ENCODE measurements at regions not wholly inside any gene's neighbourhood (a gene's known extent, or its start where the extent isn't known, plus 50 kb on each side); places are given as distances from the start of the nearest gene placed in this dataset.

GRCh38 chr3:21995079-21995607, 244.1 kb upstream of the ZNF385D start:
- Histone ChIP-seq H3K27me3 (no peaks in the 10 kb centered on the region), H3K27ac (no peak overlapping the region), H3K4me1 (no peaks in the 10 kb centered on the region), H3K4me3 (no peak overlapping the region), H3K36me3 (no peaks in the 10 kb centered on the region), H3K9me3 (no peaks in the 10 kb centered on the region)
- no peak for DNase-seq (ENCODE audit: low spot score in 2 of 2)
- 83% methylated on average over 1 of the region's 2 CpGs; no CpG with 5 or more reads in 1 of the 2 donors for WGBS, 2 donors
- no peak for TF ChIP-seq POLR2A (IDR thresholded peaks at IDR 0.05)
- no peak for TF ChIP-seq EP300 (IDR thresholded peaks at IDR 0.05)
- TF ChIP-seq, protein P1, sequence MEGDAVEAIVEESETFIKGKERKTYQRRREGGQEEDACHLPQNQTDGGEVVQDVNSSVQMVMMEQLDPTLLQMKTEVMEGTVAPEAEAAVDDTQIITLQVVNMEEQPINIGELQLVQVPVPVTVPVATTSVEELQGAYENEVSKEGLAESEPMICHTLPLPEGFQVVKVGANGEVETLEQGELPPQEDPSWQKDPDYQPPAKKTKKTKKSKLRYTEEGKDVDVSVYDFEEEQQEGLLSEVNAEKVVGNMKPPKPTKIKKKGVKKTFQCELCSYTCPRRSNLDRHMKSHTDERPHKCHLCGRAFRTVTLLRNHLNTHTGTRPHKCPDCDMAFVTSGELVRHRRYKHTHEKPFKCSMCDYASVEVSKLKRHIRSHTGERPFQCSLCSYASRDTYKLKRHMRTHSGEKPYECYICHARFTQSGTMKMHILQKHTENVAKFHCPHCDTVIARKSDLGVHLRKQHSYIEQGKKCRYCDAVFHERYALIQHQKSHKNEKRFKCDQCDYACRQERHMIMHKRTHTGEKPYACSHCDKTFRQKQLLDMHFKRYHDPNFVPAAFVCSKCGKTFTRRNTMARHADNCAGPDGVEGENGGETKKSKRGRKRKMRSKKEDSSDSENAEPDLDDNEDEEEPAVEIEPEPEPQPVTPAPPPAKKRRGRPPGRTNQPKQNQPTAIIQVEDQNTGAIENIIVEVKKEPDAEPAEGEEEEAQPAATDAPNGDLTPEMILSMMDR (IDR thresholded peaks at IDR 0.05) = no peak

DNA sequence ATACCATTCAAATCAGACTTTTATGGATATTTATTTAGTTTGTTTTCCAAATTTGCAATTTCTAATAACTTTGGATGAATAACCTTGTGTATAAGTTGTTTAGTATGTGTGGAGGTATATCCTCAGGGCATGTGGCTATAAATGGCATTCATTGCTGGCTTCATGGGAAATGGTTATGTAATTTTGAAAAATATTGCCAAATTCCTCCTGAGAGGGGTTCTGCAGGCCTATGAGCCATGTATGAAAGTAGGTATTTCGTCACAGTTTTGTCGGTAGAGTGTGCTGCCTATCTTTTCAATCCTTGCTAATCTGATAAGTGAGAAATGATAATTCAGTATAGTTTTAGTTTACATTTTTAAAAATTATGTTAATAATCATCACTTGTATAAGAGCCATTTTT, 256.4 kb upstream of the ZNF385D start:
- Histone ChIP-seq H3K27ac (no peak overlapping the region), H3K4me3 (no peak overlapping the region), H3K4me1 (no peaks in the 10 kb centered on the region), H3K27me3 (no peaks in the 10 kb centered on the region), H3K36me3 (no peaks in the 10 kb centered on the region), H3K9me3 (no peaks in the 10 kb centered on the region)
- DNase-seq (ENCODE audit: low spot score in 2 of 2) = no peak
- TF ChIP-seq POLR2A (IDR thresholded peaks at IDR 0.05) (no peak), EP300 (IDR thresholded peaks at IDR 0.05) (no peak)
- TF ChIP-seq, protein P1 (IDR thresholded peaks at IDR 0.05) = no peak
- 88 to 98% methylated on average over 2 of the region's 2 CpGs for WGBS, 2 donors

DNA sequence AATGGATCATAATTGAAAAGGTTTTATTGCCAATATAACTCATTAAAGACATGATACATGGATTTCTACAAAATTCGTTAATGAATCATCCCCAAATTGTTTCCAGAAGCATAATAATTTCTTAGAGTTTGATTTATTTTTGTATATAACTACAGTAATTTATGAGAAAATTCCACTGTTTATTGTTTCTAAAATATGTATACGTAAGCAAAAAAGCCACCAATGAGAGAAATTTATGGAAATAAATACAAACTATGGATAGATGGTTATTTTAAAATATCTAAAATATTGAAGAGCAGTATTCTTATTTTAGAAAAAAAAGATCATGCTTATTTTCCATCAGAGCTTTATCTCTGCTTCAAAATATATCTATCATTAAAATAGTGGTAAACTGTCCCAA, 260.0 kb upstream of the ZNF385D start:
- H3K36me3 ChIP-seq = no peaks in the 10 kb centered on the region
- no peaks in the 10 kb centered on the region for H3K9me3 ChIP-seq
- H3K4me3 ChIP-seq = no peak overlapping the region
- H3K27ac ChIP-seq = no peak overlapping the region
- H3K27me3 ChIP-seq = no peaks in the 10 kb centered on the region
- no peaks in the 10 kb centered on the region for H3K4me1 ChIP-seq
- DNase-seq (ENCODE audit: low spot score in 2 of 2) = no peak
- TF ChIP-seq, protein P1 (IDR thresholded peaks at IDR 0.05) = no peak
- TF ChIP-seq EP300 (IDR thresholded peaks at IDR 0.05) (no peak), POLR2A (IDR thresholded peaks at IDR 0.05) (no peak)
- WGBS, 2 donors = 84 to 90% methylated on average over 2 of the region's 2 CpGs

- TF ChIP-seq, protein P1 (IDR thresholded peaks at IDR 0.05) = no peak
- TF ChIP-seq POLR2A (IDR thresholded peaks at IDR 0.05) = no peak
- TF ChIP-seq EP300 (IDR thresholded peaks at IDR 0.05) = no peak
- H3K4me1 ChIP-seq = no peaks in the 10 kb centered on the region
- H3K9me3 ChIP-seq = no peaks in the 10 kb centered on the region
- DNase-seq (ENCODE audit: low spot score in 2 of 2) = no peak
- no peaks in the 10 kb centered on the region for H3K36me3 ChIP-seq
- H3K27me3 ChIP-seq = no peaks in the 10 kb centered on the region
- H3K4me3 ChIP-seq = no peak overlapping the region
- H3K27ac ChIP-seq = no peak overlapping the region
Measured at GRCh38 chr3:22012471-22012870, 261.5 kb upstream of the ZNF385D start.

DNA sequence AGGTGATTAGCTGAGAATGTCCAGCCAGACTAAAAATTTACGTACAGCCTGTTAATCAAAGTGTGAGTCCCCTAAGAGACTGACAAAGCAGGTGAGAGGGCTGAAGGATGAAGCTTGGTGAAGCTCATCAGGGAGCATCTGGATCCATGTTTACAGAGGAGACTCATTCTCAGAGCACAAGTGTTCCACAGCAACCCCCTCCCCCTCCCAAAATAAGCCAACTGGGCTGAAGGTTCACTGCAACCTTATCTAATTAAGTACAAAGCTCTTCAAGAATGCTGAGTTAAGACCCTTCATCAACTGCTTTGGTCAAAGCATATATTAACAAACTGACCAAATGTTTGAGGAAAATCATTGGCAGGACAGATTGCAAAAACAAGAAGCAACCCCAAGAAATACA, 262.6 kb upstream of the ZNF385D start:
- Histone ChIP-seq H3K9me3 (no peaks in the 10 kb centered on the region), H3K27ac (no peak overlapping the region), H3K4me1 (no peaks in the 10 kb centered on the region), H3K36me3 (no peaks in the 10 kb centered on the region), H3K4me3 (no peak overlapping the region), H3K27me3 (no peaks in the 10 kb centered on the region)
- no peak for DNase-seq (ENCODE audit: low spot score in 2 of 2)
- 74 to 90% methylated on average over 1 of the region's 1 CpG for WGBS, 2 donors
- TF ChIP-seq, protein P1 (IDR thresholded peaks at IDR 0.05) = no peak
- no peak for TF ChIP-seq EP300 (IDR thresholded peaks at IDR 0.05)
